H1 (cell line): ENCODE measurements at regions not wholly inside any gene's neighbourhood (a gene's known extent, or its start where the extent isn't known, plus 50 kb on each side); places are given as distances from the start of the nearest gene placed in this dataset.
A peak's percentile ranks its signal among the peaks of the same experiment; 100 is the strongest.

Source experiments
- CTCF ChIA-PET: fragments of 300-600 bp; sonication (Branson Sonifier 250); formaldehyde crosslinking; loops from one replicate; lab custom pipeline; 2021; ENCODE audit not compliant: partially characterized antibody; lab: Charles Lee
- POLR2A ChIA-PET: fragments of 300-600 bp; sonication (Branson Sonifier 250); formaldehyde crosslinking; loops from one replicate; lab custom pipeline; 2021; ENCODE audit warnings: inconsistent platforms; ENCODE audit not compliant: partially characterized antibody; lab: Charles Lee
- DNase-seq, 2 experiments: peaks; one replicate each; pipeline versions ENCODE4 v3.0.0 to v3.0.0-alpha.2; 2010 to 2022; ENCODE audit warnings: low spot score in 2 of 2, low read depth in 1 of 2, mixed read lengths in 1 of 2
- FAIRE-seq: peaks from 2 replicates; lab custom pipeline; 2011; peaks lifted over from hg19 to GRCh38; lab: Jason Lieb, UNC
- H2AFZ ChIP-seq: 2 replicates; pipeline ENCODE4 v1.8.1; 2012; ENCODE audit warnings: low read length, inconsistent platforms
- H2AK5ac ChIP-seq: 2 replicates; pipeline ENCODE4 v1.6.1; 2013; ENCODE audit warnings: low read depth, low read length
- H2BK120ac ChIP-seq: replicated peaks from 2 replicates; pipeline ENCODE3; 2013; ENCODE audit warnings: low read depth, low read length, inconsistent platforms
- H2BK12ac ChIP-seq: 2 replicates; pipeline ENCODE4 v1.6.1; 2013; ENCODE audit warnings: low read depth, low read length
- H2BK15ac ChIP-seq: 2 replicates; pipeline ENCODE4 v1.6.1; 2013; ENCODE audit warnings: low read length
- H2BK20ac ChIP-seq: 2 replicates; pipeline ENCODE4 v1.6.1; 2013; ENCODE audit warnings: low read length
- H2BK5ac ChIP-seq: 2 replicates; pipeline ENCODE4 v1.6.1; 2013; ENCODE audit warnings: low read depth, low read length
- H3K14ac ChIP-seq: 2 replicates; pipeline ENCODE4 v1.6.1; 2013; ENCODE audit warnings: inconsistent platforms; ENCODE audit not compliant: insufficient read length
- H3K18ac ChIP-seq: 2 replicates; pipeline ENCODE4 v1.6.1; 2013; ENCODE audit warnings: low read length; ENCODE audit errors: extremely low read depth
- H3K23ac ChIP-seq: 2 replicates; pipeline ENCODE4 v1.6.1; 2013; ENCODE audit warnings: inconsistent platforms; ENCODE audit not compliant: insufficient read length
- H3K23me2 ChIP-seq: 2 replicates; pipeline ENCODE4 v1.6.1; 2013; ENCODE audit warnings: low read depth, low read length
- H3K27ac ChIP-seq: 2 replicates; pipeline ENCODE4 v1.6.1; 2011; ENCODE audit warnings: low read depth, low read length, inconsistent platforms
- H3K27me3 ChIP-seq, 4 experiments: replicated peaks in 1 of 4; 1 replicate in 1 of 4; 2 replicates in 3 of 4; pipeline versions ENCODE4 v1.6.1 to v1.8.1; 2011 to 2013; ENCODE audit warnings: low read length in 3 of 4, mild to moderate bottlenecking in 3 of 4, inconsistent platforms in 2 of 4, mixed read lengths in 2 of 4, moderate library complexity in 1 of 4; ENCODE audit not compliant: control insufficient read depth in 3 of 4, insufficient read depth in 3 of 4; ENCODE audit errors: extremely low read depth in 1 of 4
- H3K36me3 ChIP-seq, 4 experiments: 2 replicates each; pipeline versions ENCODE4 v1.6.1 to v1.8.1; 2011 to 2013; ENCODE audit warnings: mild to moderate bottlenecking in 4 of 4, low read length in 3 of 4, moderate library complexity in 2 of 4, control low read depth in 1 of 4, inconsistent platforms in 1 of 4; ENCODE audit not compliant: insufficient read depth in 4 of 4, control insufficient read depth in 2 of 4
- H3K4ac ChIP-seq: replicated peaks from 2 replicates; pipeline ENCODE3; 2013; ENCODE audit warnings: low read length, low read depth, mixed read lengths, inconsistent platforms; ENCODE audit not compliant: insufficient read length
- H3K4me1 ChIP-seq, 4 experiments: replicated peaks in 1 of 4; 1 replicate in 1 of 4; 2 replicates in 3 of 4; pipeline versions ENCODE4 v1.6.1 to v1.8.1; 2011 to 2013; ENCODE audit warnings: low read length in 3 of 4, inconsistent platforms in 2 of 4, mixed read lengths in 1 of 4; ENCODE audit not compliant: insufficient read depth in 4 of 4, control insufficient read depth in 3 of 4
- H3K4me2 ChIP-seq, 2 experiments: 2 replicates each; pipeline versions ENCODE4 v1.6.1 to v1.8.1; 2011 to 2013; ENCODE audit warnings: low read depth in 2 of 2, low read length in 2 of 2, control low read depth in 1 of 2, inconsistent platforms in 1 of 2, mild to moderate bottlenecking in 1 of 2; ENCODE audit not compliant: insufficient read depth in 1 of 2
- H3K4me3 ChIP-seq, 4 experiments: fragments of 200-600, 300-600 bp in 1 of 4; sonication (generic), shearing (Covaris generic), sonication (Bioruptor Twin) in 1 of 4; 2 replicates each; pipeline versions ENCODE4 v1.5.1 to v1.8.1; 2011 to 2016; ENCODE audit warnings: low read length in 4 of 4, low read depth in 3 of 4, control low read depth in 2 of 4, inconsistent platforms in 2 of 4, mild to moderate bottlenecking in 2 of 4, mixed read lengths in 1 of 4, moderate library complexity in 1 of 4; ENCODE audit not compliant: insufficient read depth in 2 of 4; ENCODE audit errors: extremely low read depth in 1 of 4
- H3K56ac ChIP-seq: replicated peaks from 2 replicates; pipeline ENCODE3; 2013; ENCODE audit warnings: low read depth, mild to moderate bottlenecking, mixed read lengths, low read length, inconsistent platforms; ENCODE audit not compliant: insufficient read length
- H3K79me1 ChIP-seq: 2 replicates; pipeline ENCODE4 v1.6.1; 2013; ENCODE audit warnings: low read depth, low read length, control low read depth
- H3K79me2 ChIP-seq, 2 experiments: 2 replicates each; pipeline versions ENCODE4 v1.6.1 to v1.8.1; 2012 to 2013; ENCODE audit warnings: low read length in 2 of 2, mild to moderate bottlenecking in 2 of 2, inconsistent platforms in 1 of 2; ENCODE audit not compliant: insufficient read depth in 2 of 2, control insufficient read depth in 1 of 2
- H3K9ac ChIP-seq, 4 experiments: replicated peaks in 1 of 4; 1 replicate in 1 of 4; 2 replicates in 3 of 4; pipeline versions ENCODE4 v1.6.1 to v1.8.1; 2011 to 2013; ENCODE audit warnings: low read depth in 3 of 4, low read length in 3 of 4, control low read depth in 2 of 4, mild to moderate bottlenecking in 2 of 4, moderate library complexity in 2 of 4, inconsistent platforms in 1 of 4; ENCODE audit errors: extremely low read depth in 1 of 4
- H3K9me3 ChIP-seq, 2 experiments: 2 replicates each; pipeline versions ENCODE4 v1.6.1 to v1.8.1; 2012 to 2013; ENCODE audit warnings: mild to moderate bottlenecking in 2 of 2, moderate library complexity in 2 of 2, control low read depth in 1 of 2, inconsistent platforms in 1 of 2, low read depth in 1 of 2, low read length in 1 of 2, mixed read lengths in 1 of 2; ENCODE audit not compliant: insufficient read depth in 2 of 2
- H4K20me1 ChIP-seq, 2 experiments: replicated peaks in 1 of 2; 2 replicates each; pipeline versions ENCODE3 to v1.8.1; 2011 to 2013; ENCODE audit warnings: inconsistent platforms in 2 of 2, low read length in 2 of 2, mild to moderate bottlenecking in 1 of 2; ENCODE audit not compliant: insufficient read depth in 2 of 2, control insufficient read depth in 1 of 2
- H4K5ac ChIP-seq: 2 replicates; pipeline ENCODE4 v1.6.1; 2013; ENCODE audit warnings: low read length, low read depth, mixed read lengths, inconsistent platforms; ENCODE audit not compliant: insufficient read length
- H4K8ac ChIP-seq: 2 replicates; pipeline ENCODE4 v1.8.0; 2013; ENCODE audit warnings: mild to moderate bottlenecking, moderate library complexity, low read length, inconsistent platforms; ENCODE audit not compliant: insufficient read depth; ENCODE audit errors: extremely low read depth
- H4K91ac ChIP-seq: replicated peaks from 2 replicates; pipeline ENCODE3; 2013; ENCODE audit warnings: low read length, mixed read lengths, inconsistent platforms; ENCODE audit not compliant: insufficient read length
- CHD1 ChIP-seq: IDR thresholded peaks from 2 replicates; pipeline ENCODE4 v1.6.1; 2012; ENCODE audit warnings: low read depth, low read length, improper control_type of control experiment
- HDAC2 ChIP-seq, 2 experiments: fragments of 300-600 bp in 1 of 2; sonication (generic) in 1 of 2; IDR thresholded peaks; 2 replicates each; pipeline ENCODE4 v1.6.1; 2011 to 2012; ENCODE audit warnings: low read depth in 2 of 2, low read length in 2 of 2, mild to moderate bottlenecking in 2 of 2, moderate library complexity in 2 of 2, borderline replicate concordance in 1 of 2, inconsistent platforms in 1 of 2
- SP1 ChIP-seq: IDR thresholded peaks from 2 replicates; pipeline ENCODE4 v1.6.1; 2011; ENCODE audit warnings: low read depth, low read length
- TEAD4 ChIP-seq: IDR thresholded peaks from 2 replicates; pipeline ENCODE4 v1.6.1; 2012; ENCODE audit warnings: low read depth, low read length, inconsistent platforms, mixed read lengths
- YY1 ChIP-seq: IDR thresholded peaks from 2 replicates; pipeline ENCODE4 v1.6.1; 2011; ENCODE audit warnings: low read depth, mild to moderate bottlenecking, low read length
- WGBS, 2 experiments: shearing (Covaris generic) in 1 of 2; methylation state at CpG; one replicate each; pipeline versions ENCODE4 v1.1.6 to v1.1.7; 2013 to 2015; ENCODE audit warnings: low lambda C conversion rate in 2 of 2, mixed read lengths in 2 of 2, inconsistent platforms in 1 of 2, low coverage in 1 of 2, missing lambda C conversion rate in 1 of 2; ENCODE audit not compliant: insufficient replicate concordance in 2 of 2, insufficient coverage in 1 of 2, insufficient read length in 1 of 2; ENCODE audit errors: extremely low coverage in 1 of 2, missing lambda C conversion rate in 1 of 2; 5-methylcytosine and 5-hydroxymethylcytosine counted together

DNA sequence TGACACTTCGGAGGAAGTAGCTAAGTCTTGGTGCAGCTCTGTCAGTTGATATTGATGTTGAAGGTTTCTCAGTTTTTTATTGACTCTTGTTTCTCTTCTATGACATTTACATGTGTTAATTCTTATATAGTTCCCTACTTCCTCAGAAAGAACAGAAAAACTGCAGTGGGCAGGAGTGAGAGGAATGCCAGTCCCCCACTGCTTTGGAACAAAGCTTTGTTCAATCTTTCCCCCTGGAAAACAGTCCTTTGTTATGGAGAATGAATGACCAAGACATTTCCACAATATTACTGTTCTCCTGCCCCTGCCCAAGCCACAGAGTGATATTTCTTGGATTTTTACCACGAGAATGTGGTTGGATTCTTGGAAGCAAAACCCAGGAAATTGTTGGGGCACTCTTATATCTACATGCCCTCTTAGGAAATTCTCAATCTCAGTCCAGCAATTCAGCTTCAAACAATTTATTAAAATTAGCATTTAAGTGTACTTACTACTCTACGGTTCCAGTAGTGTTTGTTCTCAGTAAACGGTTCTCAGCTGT is 258.0 kb upstream of the KCND2 start:
- TF ChIP-seq SP1 (0 out of 2 replicates have a peak, but pooled peaks have one; percentile 30), YY1 (no peak), TEAD4 (0 out of 2 replicates have a peak, but pooled peaks have one; percentile 20), CHD1 (no peak), HDAC2 (IDR thresholded peaks at IDR 0.05; ENCODE audit: borderline replicate concordance in 1 of 2, low read depth in 2 of 2, low read length in 2 of 2) (0 out of 4 replicates have a peak, but pooled peaks of 1 of the 2 experiments have one; percentile 22)
- Histone ChIP-seq H3K18ac (peak overlapping the region; percentile 48), H2BK5ac (peak overlapping the region; percentile 92), H3K4me3 (no peak overlapping the region; a peak in 1 of 8 replicates), H4K5ac (peak overlapping the region; percentile 36), H3K79me1 (no peaks in the 10 kb centered on the region), H3K27ac (peak overlapping the region; percentile 54; the same call in 1 of the 2 replicates), H2BK20ac (peak overlapping the region; percentile 75; the same call in 1 of the 2 replicates), H3K9ac (no peak overlapping the region), H3K36me3 (no peaks in the 10 kb centered on the region), H4K91ac (peak overlapping the region; percentile 42), H3K4me2 (peak overlapping the region; percentile 24 to 49; a peak in 2 of 4 replicates), H3K56ac (no peak overlapping the region), H3K9me3 (no peaks in the 10 kb centered on the region), H3K4me1 (peaks cover 0 to 3% (median under 1%) of the 10 kb centered on the region in 4 experiments; a peak in 3 of 7 replicates), H3K23ac (no peak overlapping the region), H2BK12ac (peak overlapping the region; percentile 97), H2AFZ (no peak overlapping the region; the same call in 1 of the 2 replicates), H2AK5ac (no peak overlapping the region), H2BK15ac (no peak overlapping the region), H3K23me2 (no peaks in the 10 kb centered on the region), H3K27me3 (no peaks in the 10 kb centered on the region), H2BK120ac (peak overlapping the region; percentile 90), H3K79me2 (no peaks in the 10 kb centered on the region), H3K14ac (no peak overlapping the region), H3K4ac (no peak overlapping the region), H4K20me1 (no peaks in the 10 kb centered on the region), H4K8ac (no peak overlapping the region)
- no peak for DNase-seq
- FAIRE-seq, result peak; percentile 19
- ChIA-PET POLR2A (interaction anchor here (0.6 to 1.0 kb wide), 2 partner anchors 12 to 83 kb away, joined by 3 read pairs; no protein-coding TSS in a partner anchor), CTCF (no interaction called here)
- 80% methylated on average over 4 of the region's 4 CpGs; no CpG with 5 or more reads in 1 of the 2 experiments for WGBS, 2 experiments
